ENCODE measurements at regions not wholly inside any gene's neighbourhood (a gene's known extent, or its start where the extent isn't known, plus 50 kb on each side); places are given as distances from the start of the nearest gene placed in this dataset.

GRCh38 chr11:119982517-119983239, 155.2 kb downstream of the TRIM29 start:
- DNase-seq, result no peak

DNA sequence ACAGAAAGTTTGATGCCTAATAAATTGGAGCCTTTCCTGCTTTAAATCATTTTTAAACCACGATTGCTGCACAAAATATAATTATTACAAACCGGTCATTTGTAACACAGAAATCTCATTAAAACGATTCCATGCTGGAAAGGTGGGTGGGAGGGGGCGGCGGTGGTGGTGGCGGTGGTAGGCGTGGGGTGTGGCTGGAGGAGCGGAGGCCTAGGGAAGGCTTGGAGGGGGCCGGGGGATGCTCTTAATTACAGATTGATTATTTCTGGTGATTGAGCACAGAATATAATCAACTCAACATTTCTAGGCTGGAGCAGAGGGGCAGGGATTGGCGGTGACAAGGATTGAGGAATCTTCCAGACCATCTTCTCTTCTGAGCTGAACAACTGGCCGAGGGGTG, 157.5 kb downstream of the TRIM29 start:
- DNase-seq, result no peak

GRCh38 chr11:119979701-119980100, 158.2 kb downstream of the TRIM29 start:
- DNase-seq, result no peak

DNA sequence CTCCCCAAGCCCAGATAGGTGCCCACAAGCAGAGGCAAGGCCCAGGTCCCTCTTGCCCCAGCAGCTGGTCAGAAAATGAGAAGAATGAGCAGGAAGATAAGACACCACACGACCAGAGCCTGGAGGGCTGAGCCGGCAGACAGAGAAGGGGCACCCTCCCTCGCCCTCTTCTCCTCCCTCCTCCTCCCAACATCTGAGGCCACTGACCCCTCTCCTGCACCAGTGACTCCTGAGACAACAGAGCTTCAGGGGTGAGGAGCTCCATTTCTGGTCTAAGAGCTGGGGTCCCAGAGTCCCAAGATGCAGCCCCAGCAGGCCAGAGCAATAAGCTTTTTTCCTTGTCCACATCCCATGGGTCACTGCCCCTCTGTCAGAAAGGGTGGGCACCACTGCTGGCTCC, 159.2 kb downstream of the TRIM29 start:
- DNase-seq, result no peak

GRCh38 chr11:119977881-119978280, 160.0 kb downstream of the TRIM29 start:
- DNase-seq, result no peak

- DNase-seq, result no peak
These were observed 160.4 kb downstream of the TRIM29 start for GRCh38 chr11:119977561-119977860.

DNA sequence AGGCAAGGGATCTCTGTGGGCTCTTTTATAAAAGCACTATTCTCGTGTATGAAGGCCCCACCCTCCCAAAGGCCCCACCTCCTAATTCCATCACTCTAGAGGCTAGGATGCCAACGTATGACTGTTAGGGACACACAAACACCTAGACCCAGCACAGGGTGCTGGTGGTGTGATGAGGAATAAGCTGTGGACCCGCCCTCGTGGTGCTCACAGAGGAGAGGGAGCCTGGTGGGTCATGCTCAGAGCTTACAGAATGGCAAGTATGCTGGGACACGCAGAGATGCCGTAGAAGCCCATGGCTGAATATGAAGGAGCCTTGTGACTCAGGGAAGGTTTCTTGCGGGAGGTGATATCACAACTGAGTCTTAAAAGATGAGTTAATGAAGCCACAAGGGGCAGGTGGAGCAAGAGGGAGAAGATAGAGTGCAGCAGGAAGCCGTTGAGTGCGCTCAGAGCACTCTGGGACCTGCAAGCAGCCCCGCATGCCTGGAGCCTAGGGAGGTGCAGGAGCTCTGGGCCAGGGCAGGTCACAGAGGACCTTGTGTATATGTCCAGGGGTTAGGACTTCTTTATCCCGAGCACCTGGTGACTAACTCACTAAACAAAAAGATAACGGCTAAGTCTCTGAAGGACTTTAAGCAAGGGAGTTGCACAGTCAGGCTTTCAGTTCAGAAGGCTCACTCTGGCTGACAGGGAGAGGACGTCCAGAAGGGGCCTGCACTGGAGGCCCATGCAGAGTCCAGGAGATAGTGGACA, 160.9 kb downstream of the TRIM29 start:
- DNase-seq, result no peak

DNA sequence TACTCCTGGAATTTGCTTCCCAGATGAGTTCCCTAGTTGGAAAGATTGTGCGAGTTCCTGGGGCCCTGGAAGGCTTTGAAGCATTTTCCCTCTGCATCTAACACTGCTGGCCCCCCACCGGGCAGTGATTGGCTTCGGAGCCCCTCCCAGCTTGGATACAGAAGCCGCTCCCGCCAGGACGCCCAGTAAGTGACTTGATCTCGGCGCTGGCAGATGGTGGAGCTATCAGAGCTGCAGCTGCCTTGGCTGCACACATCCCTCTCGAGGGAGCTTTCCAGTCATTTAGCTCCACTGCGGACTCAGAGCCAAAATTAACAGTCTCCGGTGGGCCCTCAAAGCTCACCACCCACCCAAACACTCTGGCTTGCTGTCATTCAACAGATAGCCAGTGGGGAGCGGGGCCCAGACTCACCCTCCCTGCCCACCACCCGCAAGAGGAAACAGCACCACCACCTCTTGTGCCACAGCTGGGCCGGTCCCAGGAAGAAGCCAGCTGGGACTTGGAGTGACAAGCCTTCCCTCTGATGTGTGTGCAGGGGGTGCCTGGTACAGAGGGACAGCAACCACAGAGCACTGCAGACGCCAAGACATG, 162.3 kb downstream of the TRIM29 start:
- DNase-seq, result no peak

GRCh38 chr11:119974467-119974866, 163.4 kb downstream of the TRIM29 start:
- DNase-seq, result no peak

GRCh38 chr11:119974051-119974450, 163.9 kb downstream of the TRIM29 start:
- no peak for DNase-seq

- no peak for DNase-seq
These were observed 165.6 kb downstream of the TRIM29 start for GRCh38 chr11:119972281-119972680.

DNA sequence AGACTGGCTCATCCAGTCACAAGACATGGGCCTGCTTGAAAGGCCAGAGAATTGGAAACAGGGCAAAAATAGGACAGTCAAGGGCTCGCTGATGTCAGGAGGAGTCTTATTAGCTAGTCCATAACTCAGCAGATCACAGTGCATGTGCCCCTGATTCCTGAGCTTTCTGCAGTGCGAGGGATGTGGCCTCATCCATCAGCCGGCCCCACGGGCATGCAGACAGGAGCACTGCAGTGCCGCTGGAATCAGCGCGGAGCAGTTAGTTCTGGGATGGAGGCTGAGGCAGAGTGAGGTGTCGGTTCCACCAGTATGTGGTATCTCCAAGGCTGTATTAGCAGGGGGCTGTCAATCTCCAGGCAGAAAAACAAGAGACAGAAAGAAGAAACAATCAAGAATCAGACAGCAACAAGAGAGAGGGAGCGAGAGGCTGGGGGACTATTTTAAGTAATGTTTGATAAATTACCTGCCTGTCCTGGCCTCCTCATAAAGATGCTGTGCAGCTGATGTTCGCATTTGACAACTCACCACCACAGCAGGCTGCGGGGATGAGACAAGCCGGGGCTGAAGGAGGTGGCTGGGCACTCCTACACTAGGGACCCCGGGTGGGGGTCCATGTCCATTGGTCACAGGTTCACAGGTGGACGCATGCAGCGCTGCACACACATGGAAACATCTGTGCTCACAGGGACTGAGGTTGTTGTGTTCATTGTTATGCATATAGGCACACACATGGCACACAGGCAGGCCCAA, 167.2 kb downstream of the TRIM29 start:
- DNase-seq, result no peak

- DNase-seq, result no peak
These were observed 173.5 kb downstream of the TRIM29 start for GRCh38 chr11:119964136-119965025.

- no peak for DNase-seq
These were observed 180.0 kb downstream of the TRIM29 start for GRCh38 chr11:119957951-119958350.

GRCh38 chr11:119952441-119952840, 185.5 kb downstream of the TRIM29 start:
- no peak for DNase-seq

GRCh38 chr11:119943298-119943655, 194.6 kb downstream of the TRIM29 start:
- no peak for DNase-seq

- DNase-seq, result no peak
These were observed 195.2 kb downstream of the TRIM29 start for GRCh38 chr11:119942583-119943297.

- DNase-seq, result no peak
These were observed 196.1 kb downstream of the TRIM29 start for GRCh38 chr11:119941636-119942411.

DNA sequence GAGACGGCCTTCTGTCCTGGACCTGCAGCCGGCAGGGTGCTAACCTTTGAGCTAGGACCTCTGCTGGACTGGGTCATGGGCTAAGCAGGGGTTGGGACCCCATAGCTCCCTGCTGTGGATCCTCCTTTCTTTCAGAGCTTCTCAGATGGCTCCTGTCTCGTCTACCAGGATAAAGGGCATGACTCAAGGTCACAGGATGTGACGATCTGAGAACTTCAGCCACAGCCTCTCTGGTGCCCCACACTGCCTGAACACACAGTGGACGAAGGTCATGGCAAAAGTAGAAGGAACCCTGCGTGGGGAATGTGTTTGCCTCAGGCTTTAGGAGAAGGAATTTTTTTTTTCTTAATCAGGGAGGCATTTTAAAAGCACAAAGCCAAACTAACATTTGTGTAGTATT, 196.7 kb downstream of the TRIM29 start:
- no peak for DNase-seq

GRCh38 chr11:119940401-119940976, 197.4 kb downstream of the TRIM29 start:
- no peak for DNase-seq

DNA sequence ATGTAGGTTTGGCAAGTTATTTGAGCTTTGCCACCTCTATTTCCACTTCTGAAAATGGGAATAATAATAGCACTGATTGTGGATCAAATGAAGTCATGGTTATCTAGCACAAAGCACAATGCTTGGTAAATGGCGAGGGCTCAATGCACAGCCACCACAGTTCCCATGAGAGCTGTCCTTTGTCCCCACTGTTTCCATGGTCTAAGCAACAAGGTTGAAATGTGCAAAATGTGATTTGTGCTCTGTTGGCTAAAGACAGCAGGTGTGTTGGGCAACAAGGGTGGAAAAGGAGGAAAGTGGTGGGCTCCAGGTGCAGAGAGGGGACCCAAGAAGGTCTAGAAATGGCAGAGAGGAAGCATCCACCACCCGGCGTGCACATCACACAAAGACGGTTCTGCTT, 200.5 kb downstream of the TRIM29 start:
- DNase-seq, result no peak

Measured in stimulated activated CD4-positive, alpha-beta T cell treated with anti-CD3 and anti-CD28 coated beads, Interleukin-2, amount 100 ng/mL, for 24 hours (primary cell).